ENCODE measurements at regions not wholly inside any gene's neighbourhood (a gene's known extent, or its start where the extent isn't known, plus 50 kb on each side); places are given as distances from the start of the nearest gene placed in this dataset.

DNA sequence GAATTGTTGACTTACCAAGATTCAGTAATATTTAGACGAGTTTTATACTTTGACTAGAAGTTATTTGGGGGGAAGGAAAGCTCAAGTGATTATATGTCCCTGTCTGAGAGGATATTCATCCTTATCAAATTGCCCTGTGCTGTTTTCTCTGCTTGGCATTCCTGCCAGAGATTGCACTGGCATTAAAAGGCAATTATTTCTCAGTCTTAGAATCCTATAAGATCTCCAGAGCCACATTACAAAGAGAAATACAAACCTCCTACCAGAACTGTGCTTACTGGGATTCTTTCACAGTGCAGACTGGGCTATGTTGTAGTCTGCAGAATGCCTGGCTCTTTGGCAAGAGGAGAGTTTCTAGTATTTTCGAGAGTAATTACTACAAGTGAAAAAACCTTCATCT is 342.4 kb downstream of the HGF start:
- Histone ChIP-seq H3K4me2 (no peak overlapping the region), H3K4me3 (no peak overlapping the region), H3K9me3 (no peaks in the 10 kb centered on the region), H3K4me1 (no peaks in the 10 kb centered on the region), H3K27ac (no peak overlapping the region)
- no peak for DNase-seq (ENCODE audit: low read depth in 1 of 2, low spot score in 1 of 2)
- ChIA-PET CTCF (no interaction called here), POLR2A (no interaction called here)
- 49% methylated on average over 2 of the region's 2 CpGs for WGBS (ENCODE audit: missing lambda C conversion rate)
- TF ChIP-seq POLR2A (IDR thresholded peaks at IDR 0.05; ENCODE audit: low read length) = no peak
- TF ChIP-seq KDM5A (IDR thresholded peaks at IDR 0.05) = no peak
- no peak for TF ChIP-seq RNF2 (IDR thresholded peaks at IDR 0.05; ENCODE audit: borderline replicate concordance, low read depth)
- no peak for TF ChIP-seq RAD21 (conservative IDR thresholded peaks at IDR 0.05 in 1 of 2, IDR thresholded peaks at IDR 0.05 in 1 of 2)
- FAIRE-seq = no peak
- no peak for ATAC-seq

DNA sequence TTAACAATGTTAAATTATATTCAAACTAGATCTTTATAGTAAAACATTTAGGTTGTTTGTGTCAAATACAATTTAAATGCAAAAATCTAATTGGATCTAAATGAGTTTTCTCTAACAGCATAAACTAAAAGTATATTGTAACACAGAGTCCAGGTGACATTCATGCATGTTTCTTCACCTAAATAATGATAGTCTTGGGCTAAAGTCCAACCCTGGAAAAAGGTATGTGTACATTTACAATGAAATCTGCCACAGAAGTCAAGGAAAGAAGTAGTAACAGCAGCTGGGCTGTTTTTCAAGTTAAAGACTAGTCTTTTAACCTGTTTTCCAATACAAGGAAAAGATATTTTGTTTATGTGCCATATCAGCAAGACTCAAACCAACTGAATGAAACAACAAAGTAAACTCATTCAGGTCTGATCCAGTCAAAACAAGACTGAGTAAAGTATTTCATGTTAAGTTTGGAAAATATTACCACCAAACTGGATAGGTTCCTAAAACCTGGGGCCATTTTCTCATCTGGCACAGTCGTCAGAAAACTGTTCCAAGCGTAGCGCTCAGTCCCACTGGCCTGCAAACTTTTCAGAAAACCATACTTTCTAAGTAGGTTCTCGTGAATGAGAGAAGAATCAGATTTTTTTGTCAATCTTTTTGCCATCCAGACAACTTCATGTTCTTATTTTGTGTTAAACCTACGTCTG is 349.2 kb downstream of the HGF start:
- FAIRE-seq (peak; percentile 7), ATAC-seq (no peak), DNase-seq (ENCODE audit: low read depth in 1 of 2, low spot score in 1 of 2) (no peak)
- Histone ChIP-seq H3K4me2 (no peak overlapping the region), H3K27ac (no peak overlapping the region), H3K4me3 (no peak overlapping the region), H3K4me1 (0 out of 3 replicates have a peak, but pooled peaks cover 3% of the 10 kb centered on the region), H3K9me3 (no peaks in the 10 kb centered on the region)
- WGBS (ENCODE audit: missing lambda C conversion rate) = 85% methylated on average over 5 of the region's 5 CpGs
- ChIA-PET POLR2A (no interaction called here), CTCF (no interaction called here)
- TF ChIP-seq JUN (IDR thresholded peaks at IDR 0.05) = no peak

DNA sequence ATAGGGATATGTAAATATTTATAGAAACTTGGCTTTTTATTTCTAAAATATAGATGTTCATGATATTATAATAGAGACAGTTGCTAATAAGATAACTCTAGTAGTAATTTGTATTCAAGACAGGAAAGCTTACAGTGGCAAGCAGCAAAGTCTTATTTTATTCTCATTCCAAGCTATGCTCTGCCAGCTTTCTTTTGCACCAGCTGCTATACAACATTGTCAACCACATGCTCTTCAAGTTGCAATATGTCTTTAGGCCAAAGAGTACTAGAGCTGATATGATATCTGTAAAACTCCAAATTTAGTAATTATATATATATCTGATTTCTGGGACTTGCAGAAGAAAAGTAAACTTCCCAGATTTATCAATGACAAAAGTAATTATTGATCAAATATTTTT is 350.1 kb downstream of the HGF start:
- CTCF ChIA-PET = interaction anchor here (1.2 kb wide), 1 partner anchor 16 kb away, joined by 3 read pairs; no protein-coding TSS in a partner anchor
- POLR2A ChIA-PET = no interaction called here
- ATAC-seq (no peak), FAIRE-seq (no peak), DNase-seq (ENCODE audit: low read depth in 1 of 2, low spot score in 1 of 2) (no peak)
- no peak for TF ChIP-seq RFX5 (IDR thresholded peaks at IDR 0.05)
- no peak for TF ChIP-seq MAFK (IDR thresholded peaks at IDR 0.05; ENCODE audit: partially characterized antibody)
- TF ChIP-seq JUN (IDR thresholded peaks at IDR 0.05) = no peak
- TF ChIP-seq RARB (CRISPR knock-in tag; IDR thresholded peaks at IDR 0.05) = no peak
- TF ChIP-seq, protein P1, sequence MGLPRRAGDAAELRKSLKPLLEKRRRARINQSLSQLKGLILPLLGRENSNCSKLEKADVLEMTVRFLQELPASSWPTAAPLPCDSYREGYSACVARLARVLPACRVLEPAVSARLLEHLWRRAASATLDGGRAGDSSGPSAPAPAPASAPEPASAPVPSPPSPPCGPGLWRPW (IDR thresholded peaks at IDR 0.05) = no peak
- no peak for TF ChIP-seq RAD21 (conservative IDR thresholded peaks at IDR 0.05 in 1 of 2, IDR thresholded peaks at IDR 0.05 in 1 of 2)
- TF ChIP-seq ZFP36 (IDR thresholded peaks at IDR 0.05; ENCODE audit: borderline replicate concordance, partially characterized antibody) = no peak
- no peak for TF ChIP-seq HOXB13 (CRISPR knock-in tag; IDR thresholded peaks at IDR 0.05; ENCODE audit: low read depth)
- TF ChIP-seq, protein P2, sequence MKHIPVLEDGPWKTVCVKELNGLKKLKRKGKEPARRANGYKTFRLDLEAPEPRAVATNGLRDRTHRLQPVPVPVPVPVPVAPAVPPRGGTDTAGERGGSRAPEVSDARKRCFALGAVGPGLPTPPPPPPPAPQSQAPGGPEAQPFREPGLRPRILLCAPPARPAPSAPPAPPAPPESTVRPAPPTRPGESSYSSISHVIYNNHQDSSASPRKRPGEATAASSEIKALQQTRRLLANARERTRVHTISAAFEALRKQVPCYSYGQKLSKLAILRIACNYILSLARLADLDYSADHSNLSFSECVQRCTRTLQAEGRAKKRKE (CRISPR knock-in tag; IDR thresholded peaks at IDR 0.05; ENCODE audit: low read depth) = no peak
- TF ChIP-seq, protein P3, sequence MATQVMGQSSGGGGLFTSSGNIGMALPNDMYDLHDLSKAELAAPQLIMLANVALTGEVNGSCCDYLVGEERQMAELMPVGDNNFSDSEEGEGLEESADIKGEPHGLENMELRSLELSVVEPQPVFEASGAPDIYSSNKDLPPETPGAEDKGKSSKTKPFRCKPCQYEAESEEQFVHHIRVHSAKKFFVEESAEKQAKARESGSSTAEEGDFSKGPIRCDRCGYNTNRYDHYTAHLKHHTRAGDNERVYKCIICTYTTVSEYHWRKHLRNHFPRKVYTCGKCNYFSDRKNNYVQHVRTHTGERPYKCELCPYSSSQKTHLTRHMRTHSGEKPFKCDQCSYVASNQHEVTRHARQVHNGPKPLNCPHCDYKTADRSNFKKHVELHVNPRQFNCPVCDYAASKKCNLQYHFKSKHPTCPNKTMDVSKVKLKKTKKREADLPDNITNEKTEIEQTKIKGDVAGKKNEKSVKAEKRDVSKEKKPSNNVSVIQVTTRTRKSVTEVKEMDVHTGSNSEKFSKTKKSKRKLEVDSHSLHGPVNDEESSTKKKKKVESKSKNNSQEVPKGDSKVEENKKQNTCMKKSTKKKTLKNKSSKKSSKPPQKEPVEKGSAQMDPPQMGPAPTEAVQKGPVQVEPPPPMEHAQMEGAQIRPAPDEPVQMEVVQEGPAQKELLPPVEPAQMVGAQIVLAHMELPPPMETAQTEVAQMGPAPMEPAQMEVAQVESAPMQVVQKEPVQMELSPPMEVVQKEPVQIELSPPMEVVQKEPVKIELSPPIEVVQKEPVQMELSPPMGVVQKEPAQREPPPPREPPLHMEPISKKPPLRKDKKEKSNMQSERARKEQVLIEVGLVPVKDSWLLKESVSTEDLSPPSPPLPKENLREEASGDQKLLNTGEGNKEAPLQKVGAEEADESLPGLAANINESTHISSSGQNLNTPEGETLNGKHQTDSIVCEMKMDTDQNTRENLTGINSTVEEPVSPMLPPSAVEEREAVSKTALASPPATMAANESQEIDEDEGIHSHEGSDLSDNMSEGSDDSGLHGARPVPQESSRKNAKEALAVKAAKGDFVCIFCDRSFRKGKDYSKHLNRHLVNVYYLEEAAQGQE (IDR thresholded peaks at IDR 0.05) = no peak
- TF ChIP-seq NPAS2 (CRISPR knock-in tag; IDR thresholded peaks at IDR 0.05; ENCODE audit: borderline replicate concordance) = no peak
- TF ChIP-seq SREBF2 (IDR thresholded peaks at IDR 0.05) = no peak
- no peak for TF ChIP-seq FOSB (CRISPR knock-in tag; IDR thresholded peaks at IDR 0.05)
- TF ChIP-seq SMC3 (IDR thresholded peaks at IDR 0.05) = no peak
- no peak for TF ChIP-seq EHMT2 (IDR thresholded peaks at IDR 0.05; ENCODE audit: low read depth)
- no peak for TF ChIP-seq TFCP2L1 (CRISPR knock-in tag; IDR thresholded peaks at IDR 0.05)
- no peak for TF ChIP-seq HDAC2 (IDR thresholded peaks at IDR 0.05)
- no peak for TF ChIP-seq EHF (CRISPR knock-in tag; IDR thresholded peaks at IDR 0.05)
- no peak for TF ChIP-seq FOSL2 (IDR thresholded peaks at IDR 0.05)
- no peak for TF ChIP-seq FOSL2 (CRISPR knock-in tag; IDR thresholded peaks at IDR 0.05)
- no peak for TF ChIP-seq CBX8 (IDR thresholded peaks at IDR 0.05)
- no peak overlapping the region for H3K4me2 ChIP-seq
- H3K27ac ChIP-seq = no peak overlapping the region
- 0 out of 3 replicates have a peak, but pooled peaks cover 3% of the 10 kb centered on the region for H3K4me1 ChIP-seq
- H3K4me3 ChIP-seq = no peak overlapping the region
- no peaks in the 10 kb centered on the region for H3K9me3 ChIP-seq
